ENCODE measurements at regions not wholly inside any gene's neighbourhood (a gene's known extent, or its start where the extent isn't known, plus 50 kb on each side); places are given as distances from the start of the nearest gene placed in this dataset.

DNA sequence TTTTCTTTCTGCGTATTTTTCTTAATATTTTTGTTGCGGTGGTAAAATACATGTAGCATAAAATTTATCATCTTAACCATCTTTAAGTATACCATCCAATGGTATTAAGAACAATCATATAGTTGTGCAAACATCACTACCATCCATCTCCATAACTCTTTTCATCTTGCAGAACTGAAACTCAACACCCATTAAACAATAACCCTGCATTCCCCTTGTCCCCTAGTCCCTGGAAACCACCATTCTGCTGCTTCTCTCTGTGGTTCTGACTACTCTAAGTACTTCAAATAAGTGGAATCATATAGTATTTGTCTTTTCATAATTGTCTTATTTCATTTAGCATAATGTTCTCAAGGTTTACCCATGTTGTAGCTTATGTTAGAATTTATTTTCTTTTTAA is 67.3 kb upstream of the EOMES start:
- TF ChIP-seq, protein P1, sequence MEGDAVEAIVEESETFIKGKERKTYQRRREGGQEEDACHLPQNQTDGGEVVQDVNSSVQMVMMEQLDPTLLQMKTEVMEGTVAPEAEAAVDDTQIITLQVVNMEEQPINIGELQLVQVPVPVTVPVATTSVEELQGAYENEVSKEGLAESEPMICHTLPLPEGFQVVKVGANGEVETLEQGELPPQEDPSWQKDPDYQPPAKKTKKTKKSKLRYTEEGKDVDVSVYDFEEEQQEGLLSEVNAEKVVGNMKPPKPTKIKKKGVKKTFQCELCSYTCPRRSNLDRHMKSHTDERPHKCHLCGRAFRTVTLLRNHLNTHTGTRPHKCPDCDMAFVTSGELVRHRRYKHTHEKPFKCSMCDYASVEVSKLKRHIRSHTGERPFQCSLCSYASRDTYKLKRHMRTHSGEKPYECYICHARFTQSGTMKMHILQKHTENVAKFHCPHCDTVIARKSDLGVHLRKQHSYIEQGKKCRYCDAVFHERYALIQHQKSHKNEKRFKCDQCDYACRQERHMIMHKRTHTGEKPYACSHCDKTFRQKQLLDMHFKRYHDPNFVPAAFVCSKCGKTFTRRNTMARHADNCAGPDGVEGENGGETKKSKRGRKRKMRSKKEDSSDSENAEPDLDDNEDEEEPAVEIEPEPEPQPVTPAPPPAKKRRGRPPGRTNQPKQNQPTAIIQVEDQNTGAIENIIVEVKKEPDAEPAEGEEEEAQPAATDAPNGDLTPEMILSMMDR (optimal IDR thresholded peaks at IDR 0.05 in 1 of 3, IDR thresholded peaks at IDR 0.05 in 1 of 3, conservative IDR thresholded peaks at IDR 0.05 in 1 of 3; ENCODE audit: extremely low read depth in 1 of 3, insufficient read depth in 2 of 3, low read length in 3 of 3), result no peak
- no peak for TF ChIP-seq EZH2 (IDR thresholded peaks at IDR 0.05; ENCODE audit: low read length)

All from keratinocyte (primary cell).